ENCODE measurements at regions not wholly inside any gene's neighbourhood (a gene's known extent, or its start where the extent isn't known, plus 50 kb on each side); places are given as distances from the start of the nearest gene placed in this dataset.
"Not testable (repeated sequence)": the region's sequence is repeated elsewhere in the genome, so short reads cannot be mapped to it uniquely, and the experiment has no call there.

GRCh38 chr14:52175982-52176502, 91.5 kb upstream of the PTGDR start:
- no peak overlapping the region for H3K4me3 ChIP-seq (ENCODE audit: low read depth, low read length)
- no peak for DNase-seq (ENCODE audit: low read depth)
- TF ChIP-seq CTCF (conservative IDR thresholded peaks at IDR 0.05; ENCODE audit: low read depth, low read length) = no peak

GRCh38 chr14:52171932-52172331, 95.6 kb upstream of the PTGDR start:
- not testable (repeated sequence) for DNase-seq (ENCODE audit: low read depth)

GRCh38 chr14:52166822-52167221, 98.0 kb upstream of the NID2 start:
- TF ChIP-seq CTCF (conservative IDR thresholded peaks at IDR 0.05; ENCODE audit: low read depth, low read length) = no peak
- H3K4me3 ChIP-seq (ENCODE audit: low read depth, low read length) = no peak overlapping the region
- no peak for DNase-seq (ENCODE audit: low read depth)

More at GRCh38 chr14:52171932-52172331, 95.6 kb upstream of the PTGDR start:
- H3K4me3 ChIP-seq (ENCODE audit: low read depth, low read length) = not testable (repeated sequence)

GRCh38 chr14:52155651-52156213, 86.9 kb upstream of the NID2 start:
- no peak for DNase-seq (ENCODE audit: low read depth)

GRCh38 chr14:52154992-52155650, 86.3 kb upstream of the NID2 start:
- no peak for TF ChIP-seq CTCF (conservative IDR thresholded peaks at IDR 0.05; ENCODE audit: low read depth, low read length)
- no peak for DNase-seq (ENCODE audit: low read depth)

More at GRCh38 chr14:52155651-52156213, 86.9 kb upstream of the NID2 start:
- H3K4me3 ChIP-seq (ENCODE audit: low read depth, low read length) = no peak overlapping the region
- no peak for TF ChIP-seq CTCF (conservative IDR thresholded peaks at IDR 0.05; ENCODE audit: low read depth, low read length)

GRCh38 chr14:52153939-52154338, 85.1 kb upstream of the NID2 start:
- DNase-seq (ENCODE audit: low read depth) = no peak
- TF ChIP-seq CTCF (conservative IDR thresholded peaks at IDR 0.05; ENCODE audit: low read depth, low read length) = no peak
- no peak overlapping the region for H3K4me3 ChIP-seq (ENCODE audit: low read depth, low read length)

More at GRCh38 chr14:52154992-52155650, 86.3 kb upstream of the NID2 start:
- no peak overlapping the region for H3K4me3 ChIP-seq (ENCODE audit: low read depth, low read length)

- DNase-seq (ENCODE audit: low read depth) = no peak
- TF ChIP-seq CTCF (conservative IDR thresholded peaks at IDR 0.05; ENCODE audit: low read depth, low read length) = no peak
- no peak overlapping the region for H3K4me3 ChIP-seq (ENCODE audit: low read depth, low read length)
Measured at GRCh38 chr14:52150162-52150561, 81.3 kb upstream of the NID2 start.

Measured in epithelial cell of proximal tubule (primary cell).